IMR-90 (cell line): ENCODE measurements at regions not wholly inside any gene's neighbourhood (a gene's known extent, or its start where the extent isn't known, plus 50 kb on each side); places are given as distances from the start of the nearest gene placed in this dataset.
A peak's percentile ranks its signal among the peaks of the same experiment; 100 is the strongest.

ENCODE experiments used
- ATAC-seq: fragments of 200-7000 bp; cut with Tn5 transposase; 2 replicates; pipeline ENCODE4 v1.9.1; 2020; ENCODE audit warnings: low read depth, mild to moderate bottlenecking, moderate library complexity
- BruUV-seq: library from RNA; stranded (reverse); fragments of 400-500 nt; replicated peaks from 2 replicates; lab custom pipeline; 2021; lab: Mats Ljungman, UMichigan
- CTCF ChIA-PET: fragments of 300-600 bp; formaldehyde crosslinking; extraction: SDS; loops from one replicate; lab custom pipeline; 2021; ENCODE audit warnings: antibody characterized with exemption; lab: Yijun Ruan, JAX
- POLR2A ChIA-PET: fragments of 300-600 bp; sonication (Branson Sonifier 250); formaldehyde crosslinking; loops from one replicate; lab custom pipeline; 2022; ENCODE audit warnings: antibody characterized with exemption; ENCODE audit not compliant: unreplicated experiment; lab: Charles Lee
- DNase-seq: peaks from one replicate; pipeline ENCODE4 v3.0.0; 2013
- H2AFZ ChIP-seq: replicated peaks from 2 replicates; pipeline ENCODE3; 2013; ENCODE audit warnings: low read length, mild to moderate bottlenecking; ENCODE audit not compliant: poor library complexity
- H2AK5ac ChIP-seq: 2 replicates; pipeline ENCODE4 v1.6.1; 2013; ENCODE audit warnings: low read depth, low read length, inconsistent platforms
- H2AK9ac ChIP-seq: replicated peaks from 2 replicates; pipeline ENCODE3; 2013; ENCODE audit warnings: mild to moderate bottlenecking, low read depth, low read length, moderate library complexity; ENCODE audit not compliant: poor library complexity
- H2BK120ac ChIP-seq: 2 replicates; pipeline ENCODE4 v1.6.1; 2013; ENCODE audit warnings: low read depth, low read length, inconsistent platforms
- H2BK15ac ChIP-seq: 3 replicates; pipeline ENCODE4 v1.6.1; 2013; ENCODE audit warnings: low read depth, low read length, inconsistent platforms
- H2BK20ac ChIP-seq: 2 replicates; pipeline ENCODE4 v1.6.1; 2013; ENCODE audit warnings: low read depth, mild to moderate bottlenecking, inconsistent platforms, low read length, moderate library complexity
- H2BK5ac ChIP-seq: 2 replicates; pipeline ENCODE4 v1.6.1; 2013; ENCODE audit warnings: mild to moderate bottlenecking, low read depth, low read length, inconsistent platforms; ENCODE audit not compliant: poor library complexity, severe bottlenecking
- H3K14ac ChIP-seq: replicated peaks from 2 replicates; pipeline ENCODE4 v1.6.1; 2013; ENCODE audit warnings: low read depth, low read length, inconsistent platforms
- H3K18ac ChIP-seq: 2 replicates; pipeline ENCODE4 v1.6.1; 2013; ENCODE audit warnings: low read depth, low read length, control low read depth
- H3K23ac ChIP-seq: 2 replicates; pipeline ENCODE4 v1.6.1; 2013; ENCODE audit warnings: low read depth, low read length, inconsistent platforms
- H3K27ac ChIP-seq: 2 replicates; pipeline ENCODE4 v1.5.1; 2013; ENCODE audit warnings: mild to moderate bottlenecking, control low read depth, low read length; ENCODE audit not compliant: insufficient read depth
- H3K27me3 ChIP-seq: 2 replicates; pipeline ENCODE4 v1.6.1; 2013; ENCODE audit warnings: low read length; ENCODE audit not compliant: control insufficient read depth, insufficient read depth
- H3K36me3 ChIP-seq: 2 replicates; pipeline ENCODE4 v1.6.1; 2013; ENCODE audit warnings: low read length, mixed read lengths; ENCODE audit not compliant: control insufficient read depth, insufficient read depth
- H3K4ac ChIP-seq: 2 replicates; pipeline ENCODE4 v1.6.1; 2013; ENCODE audit warnings: low read depth, low read length, inconsistent platforms
- H3K4me1 ChIP-seq: 2 replicates; pipeline ENCODE4 v1.6.1; 2013; ENCODE audit warnings: low read length, mixed read lengths; ENCODE audit not compliant: control insufficient read depth, insufficient read depth
- H3K4me2 ChIP-seq: 2 replicates; pipeline ENCODE4 v1.6.1; 2013; ENCODE audit warnings: low read depth, mild to moderate bottlenecking, control low read depth, low read length, moderate library complexity
- H3K4me3 ChIP-seq: 2 replicates; pipeline ENCODE4 v1.5.1; 2013; ENCODE audit warnings: low read depth, mild to moderate bottlenecking, control low read depth, low read length, moderate library complexity; ENCODE audit not compliant: insufficient read depth
- H3K56ac ChIP-seq: 2 replicates; pipeline ENCODE4 v1.6.1; 2013; ENCODE audit warnings: low read length, inconsistent platforms; ENCODE audit not compliant: insufficient read depth; ENCODE audit errors: extremely low read depth
- H3K79me1 ChIP-seq, 2 experiments: 2 replicates each; pipeline ENCODE4 v1.6.1; 2013; ENCODE audit warnings: low read length in 2 of 2, inconsistent platforms in 1 of 2, low read depth in 1 of 2
- H3K9ac ChIP-seq: 2 replicates; pipeline ENCODE4 v1.6.1; 2013; ENCODE audit warnings: low read depth, low read length, control low read depth
- H3K9me1 ChIP-seq: 2 replicates; pipeline ENCODE4 v1.6.1; 2013; ENCODE audit warnings: low read length, inconsistent platforms; ENCODE audit not compliant: insufficient read depth
- H3K9me3 ChIP-seq: 2 replicates; pipeline ENCODE4 v1.6.1; 2013; ENCODE audit warnings: low read length; ENCODE audit not compliant: control insufficient read depth, insufficient read depth
- H4K20me1 ChIP-seq: 2 replicates; pipeline ENCODE4 v1.6.1; 2013; ENCODE audit warnings: low read length, inconsistent platforms; ENCODE audit not compliant: insufficient read depth
- H4K5ac ChIP-seq: 2 replicates; pipeline ENCODE4 v1.6.1; 2013; ENCODE audit warnings: mild to moderate bottlenecking, low read depth, low read length, control low read depth
- H4K8ac ChIP-seq, 2 experiments: 2 replicates each; pipeline ENCODE4 v1.6.1; 2013; ENCODE audit warnings: low read depth in 2 of 2, low read length in 2 of 2, control low read depth in 1 of 2, inconsistent platforms in 1 of 2
- H4K91ac ChIP-seq: 2 replicates; pipeline ENCODE4 v1.6.1; 2013; ENCODE audit warnings: low read depth, low read length, inconsistent platforms; ENCODE audit not compliant: insufficient read depth
- BHLHE40 ChIP-seq: fragments of 150-350 bp; IDR thresholded peaks from 2 replicates; pipeline ENCODE4 v1.6.1; 2016; ENCODE audit warnings: mild to moderate bottlenecking, low read depth, low read length
- CEBPB ChIP-seq: IDR thresholded peaks from 2 replicates; pipeline ENCODE4 v1.6.1; 2012; ENCODE audit warnings: low read depth, low read length, improper control_type of control experiment
- CHD1 ChIP-seq: IDR thresholded peaks from 2 replicates; pipeline ENCODE4 v1.6.1; 2012; ENCODE audit warnings: low read depth, low read length, improper control_type of control experiment
- CTCF ChIP-seq: conservative IDR thresholded peaks from 2 replicates; pipeline ENCODE4 v1.5.1; 2012; ENCODE audit warnings: mild to moderate bottlenecking, low read depth, low read length, improper control_type of control experiment
- ELK1 ChIP-seq: fragments of 150-350 bp; IDR thresholded peaks from 2 replicates; pipeline ENCODE4 v1.6.1; 2016; ENCODE audit warnings: low read depth, mild to moderate bottlenecking, low read length, moderate library complexity, borderline replicate concordance
- FOS ChIP-seq: fragments of 150-350 bp; IDR thresholded peaks from 2 replicates; pipeline ENCODE4 v1.6.1; 2016; ENCODE audit warnings: low read depth, low read length
- MAFK ChIP-seq: IDR thresholded peaks from 2 replicates; pipeline ENCODE4 v1.6.1; 2012; ENCODE audit warnings: low read depth, low read length, improper control_type of control experiment
- MAZ ChIP-seq: IDR thresholded peaks from 2 replicates; pipeline ENCODE4 v1.6.1; 2012; ENCODE audit warnings: low read depth, mild to moderate bottlenecking, low read length, improper control_type of control experiment, moderate library complexity, borderline replicate concordance
- MXI1 ChIP-seq: IDR thresholded peaks from 2 replicates; pipeline ENCODE4 v1.6.1; 2012; ENCODE audit warnings: low read depth, mild to moderate bottlenecking, low read length, moderate library complexity, borderline replicate concordance
- NFE2L2 ChIP-seq: fragments of 150-350 bp; IDR thresholded peaks from 2 replicates; pipeline ENCODE4 v1.6.1; 2016; ENCODE audit warnings: low read depth, mild to moderate bottlenecking, low read length
- POLR2A ChIP-seq: IDR thresholded peaks from 2 replicates; pipeline ENCODE4 v1.6.1; 2012; ENCODE audit warnings: mild to moderate bottlenecking, low read depth, low read length
- RAD21 ChIP-seq: IDR thresholded peaks from 2 replicates; pipeline ENCODE4 v1.6.1; 2012; ENCODE audit warnings: low read length, improper control_type of control experiment
- RCOR1 ChIP-seq: IDR thresholded peaks from 2 replicates; pipeline ENCODE4 v1.6.1; 2012; ENCODE audit warnings: mild to moderate bottlenecking, low read length, improper control_type of control experiment; ENCODE audit not compliant: insufficient replicate concordance
- RFX5 ChIP-seq: IDR thresholded peaks from 2 replicates; pipeline ENCODE4 v1.8.0; 2012; ENCODE audit warnings: low read depth, mild to moderate bottlenecking, low read length, moderate library complexity
- SMC3 ChIP-seq: fragments of 150-350 bp; IDR thresholded peaks from 2 replicates; pipeline ENCODE4 v1.6.1; 2016; ENCODE audit warnings: low read depth, mild to moderate bottlenecking, antibody characterized with exemption, low read length, moderate library complexity
- USF2 ChIP-seq: fragments of 150-350 bp; IDR thresholded peaks from 2 replicates; pipeline ENCODE4 v1.6.1; 2017; ENCODE audit warnings: mild to moderate bottlenecking, antibody characterized with exemption, low read length, low read depth
- WGBS, 2 experiments: methylation state at CpG; one replicate each; pipeline versions ENCODE4 v1.1.5 to v1.1.7; 2013; ENCODE audit warnings: missing lambda C conversion rate in 2 of 2; ENCODE audit not compliant: insufficient read length in 1 of 2; ENCODE audit errors: extremely low coverage in 2 of 2; 5-methylcytosine and 5-hydroxymethylcytosine counted together
- dilution Hi-C: fragments of 300-500 bp; cut with HindIII; formaldehyde crosslinking; loops from one replicate; pipeline ENCODE4 v1.14.3; 2018; ENCODE audit warnings: low sequenced_read_pairs; ENCODE audit not compliant: unreplicated experiment
- in situ Hi-C: fragments of 300-500 bp; cut with MboI; formaldehyde crosslinking; loops from 3 replicates; pipeline ENCODE4 v1.14.3; 2019; ENCODE audit warnings: low sequenced_read_pairs, inconsistent platforms, mixed read lengths
- intact Hi-C: fragments of 100-400 bp; cut with micrococcal nuclease; formaldehyde crosslinking; loops from 2 replicates; pipeline ENCODE4 v1.10.0; 2022

GRCh38 chr10:44856696-44857095, 54.4 kb upstream of the TMEM72 start:
- no peak for TF ChIP-seq RFX5
- no peak for TF ChIP-seq SMC3
- no peak for TF ChIP-seq BHLHE40
- TF ChIP-seq RAD21: no peak
- TF ChIP-seq MAZ: no peak
- no peak for TF ChIP-seq ELK1
- TF ChIP-seq MXI1: no peak
- TF ChIP-seq CTCF: no peak
- no peak for TF ChIP-seq USF2
- TF ChIP-seq NFE2L2: no peak
- no peak for TF ChIP-seq MAFK
- TF ChIP-seq CEBPB: no peak
- TF ChIP-seq FOS: no peak
- TF ChIP-seq RCOR1: no peak
- no peak for TF ChIP-seq POLR2A
- TF ChIP-seq CHD1: no peak

More at GRCh38 chr10:44856696-44857095, 54.4 kb upstream of the TMEM72 start:
- in situ Hi-C loops: loop anchor here (25.0 kb wide), 1 partner anchor 794 kb away; no protein-coding TSS in a partner anchor
- no peak overlapping the region for H3K4me2 ChIP-seq
- no peaks in the 10 kb centered on the region for H3K79me1 ChIP-seq
- no peaks in the 10 kb centered on the region for H3K27me3 ChIP-seq
- H4K5ac ChIP-seq: no peak overlapping the region
- H2BK5ac ChIP-seq: no peak overlapping the region
- 0 out of 2 replicates have a peak overlapping the region, but pooled peaks have one; percentile 30 for H3K14ac ChIP-seq
- DNase-seq: no peak
- H3K56ac ChIP-seq: no peak overlapping the region
- no peaks in the 10 kb centered on the region for H4K20me1 ChIP-seq
- no peak overlapping the region for H3K23ac ChIP-seq
- H3K4me3 ChIP-seq: no peak overlapping the region
- peak overlapping the region; percentile 37 for H3K4ac ChIP-seq
- ChIA-PET CTCF (interaction anchor here (1.0 to 2.1 kb wide), 3 partner anchors 466 to 1183 kb away, joined by 3 to 8 read pairs (median 4); no protein-coding TSS in a partner anchor), POLR2A (no interaction called here)
- no peak overlapping the region for H3K18ac ChIP-seq
- no peak overlapping the region for H2BK15ac ChIP-seq
- no peak overlapping the region for H3K9ac ChIP-seq
- H2BK120ac ChIP-seq: peak overlapping the region; percentile 21
- no CpG with 5 or more reads among the region's 7 CpGs for WGBS, 2 experiments
- no peak overlapping the region for H4K8ac ChIP-seq
- dilution Hi-C loops: no loop called here
- H2BK20ac ChIP-seq: peak overlapping the region; percentile 27
- no peak for ATAC-seq
- H3K36me3 ChIP-seq: no peaks in the 10 kb centered on the region
- peaks cover 4% of the 10 kb centered on the region; the same call in 1 of the 2 replicates for H3K4me1 ChIP-seq
- no TSS peak for BruUV-seq
- no peak overlapping the region for H2AFZ ChIP-seq
- intact Hi-C loops: loop anchor here (1.0 to 10.0 kb wide), 4 partner anchors 122 to 1184 kb away; no protein-coding TSS in a partner anchor
- H3K9me1 ChIP-seq: peaks cover 7% of the 10 kb centered on the region
- H2AK9ac ChIP-seq: peak overlapping the region; percentile 33
- peak overlapping the region; percentile 72 for H2AK5ac ChIP-seq
- H3K9me3 ChIP-seq: no peaks in the 10 kb centered on the region
- H4K91ac ChIP-seq: peak overlapping the region; percentile 52
- H3K27ac ChIP-seq: no peak overlapping the region
